Right lobe of liver (tissue), 6 donors: ENCODE measurements at regions not wholly inside any gene's neighbourhood (a gene's known extent, or its start where the extent isn't known, plus 50 kb on each side); places are given as distances from the start of the nearest gene placed in this dataset.
"Not testable (repeated sequence)": the region's sequence is repeated elsewhere in the genome, so short reads cannot be mapped to it uniquely, and the experiment has no call there.

ENCODE experiments used
- ATAC-seq, 4 donors: fragments of 200-7000 bp; cut with Tn5 transposase; one replicate each; pipeline ENCODE4 v1.9.1; 2020; ENCODE audit warnings: mild to moderate bottlenecking in 4 of 4, moderate library complexity in 4 of 4
- DNase-seq, 3 donors: peaks; one replicate each; pipeline ENCODE4 v3.0.0-alpha.2; 2020
- H3K27ac ChIP-seq, 3 donors: fragments of 200-600 bp; one replicate each; pipeline ENCODE4 v1.8.0; 2022
- H3K27me3 ChIP-seq, 2 donors: fragments of 200-600 bp; one replicate each; pipeline ENCODE4 v1.8.0; 2022
- H3K36me3 ChIP-seq, 4 donors: fragments of 200-600 bp; sonication (generic) in 1 of 4; one replicate each; pipeline versions ENCODE4 v1.5.1 to v1.8.0; 2017 to 2022; ENCODE audit warnings: control low read depth in 1 of 4
- H3K4me1 ChIP-seq, 4 donors: fragments of 200-600 bp; sonication (generic) in 1 of 4; one replicate each; pipeline versions ENCODE4 v1.5.1 to v1.8.0; 2017 to 2022; ENCODE audit warnings: control low read depth in 1 of 4
- H3K4me3 ChIP-seq, 3 donors: fragments of 200-600 bp; one replicate each; pipeline ENCODE4 v1.8.0; 2022
- H3K9me3 ChIP-seq, 4 donors: fragments of 200-600 bp; sonication (generic) in 1 of 4; one replicate each; pipeline versions ENCODE4 v1.5.1 to v1.8.0; 2017 to 2022; ENCODE audit warnings: control low read depth in 1 of 4
- POLR2A ChIP-seq: fragments of 450-650 bp; IDR thresholded peaks from one replicate; pipeline ENCODE4 v1.6.1; 2017; ENCODE audit warnings: antibody characterized with exemption, mild to moderate bottlenecking
- whole genome bisulfite sequencing: methylation state at CpG from one replicate; pipeline ENCODE4 v1.1.6; 2018; ENCODE audit warnings: low coverage, low lambda C conversion rate; ENCODE audit not compliant: insufficient coverage; ENCODE audit errors: missing lambda C conversion rate; 5-methylcytosine and 5-hydroxymethylcytosine counted together
- intact Hi-C, 2 donors: fragments of 100-400 bp; cut with DNase I; formaldehyde crosslinking; loops; one replicate each; pipeline versions ENCODE4 v1.11.2 to v1.14.1; 2022
- TF ChIP-seq, protein P1 (sequence below), 4 donors: fragments of 200-600 bp in 3 of 4; fragments of 450-650 bp in 1 of 4; IDR thresholded peaks; one replicate each; pipeline versions ENCODE4 v1.5.1 to v1.8.0; 2016 to 2022; ENCODE audit warnings: antibody characterized with exemption in 4 of 4, mild to moderate bottlenecking in 2 of 4
- donor health status: DM: no; HTN: yes; CAD: no.
- donor health status: DM: no; HTN: no; CAD: no.
- donor health status: DM: no; HTN: no; CAD: no.
- donor health status: DM: no; HTN: yes; CAD: no.
- donor health status: DM: no; HTN: yes; CAD: no.

DNA sequence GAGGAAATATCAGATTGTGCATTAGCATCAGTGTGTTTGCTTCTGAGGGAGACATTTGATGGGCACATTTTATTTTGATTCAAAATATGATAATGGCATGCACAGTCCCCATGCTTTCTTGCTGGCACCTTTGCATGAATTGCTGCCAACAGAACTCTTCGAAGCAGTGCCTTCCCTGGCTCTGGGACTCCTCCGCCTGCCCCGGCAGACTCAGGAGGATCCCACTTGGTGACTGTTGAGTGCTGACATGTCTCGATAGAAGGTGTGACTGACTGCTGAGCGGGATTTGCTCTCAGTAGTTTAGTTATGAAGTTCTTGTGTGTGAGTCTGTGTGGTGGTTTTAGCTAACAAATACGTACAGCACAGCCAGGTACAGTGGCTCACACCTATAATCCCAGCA is 239.7 kb downstream of the FGF9 start:
- Histone ChIP-seq H3K4me3 (no peak overlapping the region), H3K36me3 (no peaks in the 10 kb centered on the region), H3K27ac (no peak overlapping the region), H3K27me3 (no peaks in the 10 kb centered on the region), H3K9me3 (no peaks in the 10 kb centered on the region), H3K4me1 (no peaks in the 10 kb centered on the region)
- 62% methylated on average over 5 of the region's 6 CpGs for WGBS
- ATAC-seq = no peak
- intact Hi-C loops = no loop called here
- TF ChIP-seq POLR2A = no peak
- TF ChIP-seq, protein P1, sequence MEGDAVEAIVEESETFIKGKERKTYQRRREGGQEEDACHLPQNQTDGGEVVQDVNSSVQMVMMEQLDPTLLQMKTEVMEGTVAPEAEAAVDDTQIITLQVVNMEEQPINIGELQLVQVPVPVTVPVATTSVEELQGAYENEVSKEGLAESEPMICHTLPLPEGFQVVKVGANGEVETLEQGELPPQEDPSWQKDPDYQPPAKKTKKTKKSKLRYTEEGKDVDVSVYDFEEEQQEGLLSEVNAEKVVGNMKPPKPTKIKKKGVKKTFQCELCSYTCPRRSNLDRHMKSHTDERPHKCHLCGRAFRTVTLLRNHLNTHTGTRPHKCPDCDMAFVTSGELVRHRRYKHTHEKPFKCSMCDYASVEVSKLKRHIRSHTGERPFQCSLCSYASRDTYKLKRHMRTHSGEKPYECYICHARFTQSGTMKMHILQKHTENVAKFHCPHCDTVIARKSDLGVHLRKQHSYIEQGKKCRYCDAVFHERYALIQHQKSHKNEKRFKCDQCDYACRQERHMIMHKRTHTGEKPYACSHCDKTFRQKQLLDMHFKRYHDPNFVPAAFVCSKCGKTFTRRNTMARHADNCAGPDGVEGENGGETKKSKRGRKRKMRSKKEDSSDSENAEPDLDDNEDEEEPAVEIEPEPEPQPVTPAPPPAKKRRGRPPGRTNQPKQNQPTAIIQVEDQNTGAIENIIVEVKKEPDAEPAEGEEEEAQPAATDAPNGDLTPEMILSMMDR (IDR thresholded peaks at IDR 0.05) = no peak
- no peak for DNase-seq

DNA sequence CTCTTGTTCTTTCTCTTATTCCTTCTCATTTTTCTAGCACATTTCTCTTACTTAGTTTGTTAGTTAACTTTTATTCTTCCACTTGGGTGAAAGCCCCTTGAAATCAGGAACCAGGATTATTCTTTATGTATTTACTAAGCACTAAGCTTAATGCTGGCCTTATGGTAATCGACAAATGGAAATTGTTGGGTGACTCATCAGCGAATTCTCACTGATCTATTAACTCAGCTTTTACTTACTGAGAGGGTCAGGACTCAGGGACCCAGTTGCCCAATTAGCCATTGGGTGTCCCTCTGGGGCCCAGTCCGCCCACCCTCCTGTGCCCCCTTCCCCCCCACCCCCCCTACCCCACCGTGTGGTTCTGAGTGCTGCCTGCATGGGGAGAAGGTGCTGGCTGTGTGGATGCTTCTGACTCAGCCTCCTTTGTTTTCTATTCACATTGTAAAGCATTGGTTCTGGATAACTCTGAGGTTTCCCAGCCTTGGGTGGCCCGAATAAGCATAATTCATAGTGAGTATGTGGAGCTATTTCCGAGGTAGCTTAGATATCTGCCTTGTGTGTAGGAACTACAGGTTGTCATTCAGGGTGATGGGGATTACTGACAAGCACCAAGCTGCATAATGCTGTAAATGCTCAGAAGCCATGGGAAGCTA is 240.9 kb downstream of the FGF9 start:
- Histone ChIP-seq H3K27ac (no peak overlapping the region), H3K4me3 (no peak overlapping the region), H3K4me1 (no peaks in the 10 kb centered on the region), H3K36me3 (no peaks in the 10 kb centered on the region), H3K9me3 (no peaks in the 10 kb centered on the region), H3K27me3 (no peaks in the 10 kb centered on the region)
- WGBS = 45% methylated on average over 5 of the region's 6 CpGs
- intact Hi-C loops = no loop called here
- TF ChIP-seq, protein P1 (IDR thresholded peaks at IDR 0.05) = no peak
- no peak for TF ChIP-seq POLR2A
- no peak for ATAC-seq
- DNase-seq = no peak

DNA sequence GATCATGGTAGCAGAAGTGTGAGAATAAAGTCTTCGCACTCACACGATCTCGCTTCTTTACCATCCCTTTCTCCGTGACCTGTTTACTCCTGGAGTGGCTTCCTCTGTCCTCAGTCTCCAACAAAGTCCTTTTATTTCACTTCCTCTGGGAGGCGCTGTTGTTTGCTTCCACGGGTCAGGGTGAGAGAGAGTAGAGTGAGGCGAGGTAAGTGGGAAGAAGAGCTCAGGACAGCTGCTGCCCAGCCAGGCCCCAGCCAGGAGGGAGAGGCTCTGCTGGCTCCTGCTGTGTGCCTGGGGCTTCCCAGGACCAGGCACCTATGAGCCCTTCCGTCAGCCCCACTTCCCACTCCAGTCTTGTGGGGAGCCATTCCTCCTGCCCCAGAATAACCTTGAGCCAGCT is 242.1 kb downstream of the FGF9 start:
- no peak for DNase-seq
- H3K4me3 ChIP-seq = no peak overlapping the region
- no peaks in the 10 kb centered on the region for H3K27me3 ChIP-seq
- no peak overlapping the region for H3K27ac ChIP-seq
- intact Hi-C loops = no loop called here
- no peaks in the 10 kb centered on the region for H3K4me1 ChIP-seq
- TF ChIP-seq, protein P1 (IDR thresholded peaks at IDR 0.05) = no peak
- no peak for TF ChIP-seq POLR2A
- H3K9me3 ChIP-seq = no peaks in the 10 kb centered on the region
- WGBS = 43% methylated on average over 6 of the region's 8 CpGs
- ATAC-seq = peak in 1 of 4 donors; percentile 20
- no peaks in the 10 kb centered on the region for H3K36me3 ChIP-seq

DNA sequence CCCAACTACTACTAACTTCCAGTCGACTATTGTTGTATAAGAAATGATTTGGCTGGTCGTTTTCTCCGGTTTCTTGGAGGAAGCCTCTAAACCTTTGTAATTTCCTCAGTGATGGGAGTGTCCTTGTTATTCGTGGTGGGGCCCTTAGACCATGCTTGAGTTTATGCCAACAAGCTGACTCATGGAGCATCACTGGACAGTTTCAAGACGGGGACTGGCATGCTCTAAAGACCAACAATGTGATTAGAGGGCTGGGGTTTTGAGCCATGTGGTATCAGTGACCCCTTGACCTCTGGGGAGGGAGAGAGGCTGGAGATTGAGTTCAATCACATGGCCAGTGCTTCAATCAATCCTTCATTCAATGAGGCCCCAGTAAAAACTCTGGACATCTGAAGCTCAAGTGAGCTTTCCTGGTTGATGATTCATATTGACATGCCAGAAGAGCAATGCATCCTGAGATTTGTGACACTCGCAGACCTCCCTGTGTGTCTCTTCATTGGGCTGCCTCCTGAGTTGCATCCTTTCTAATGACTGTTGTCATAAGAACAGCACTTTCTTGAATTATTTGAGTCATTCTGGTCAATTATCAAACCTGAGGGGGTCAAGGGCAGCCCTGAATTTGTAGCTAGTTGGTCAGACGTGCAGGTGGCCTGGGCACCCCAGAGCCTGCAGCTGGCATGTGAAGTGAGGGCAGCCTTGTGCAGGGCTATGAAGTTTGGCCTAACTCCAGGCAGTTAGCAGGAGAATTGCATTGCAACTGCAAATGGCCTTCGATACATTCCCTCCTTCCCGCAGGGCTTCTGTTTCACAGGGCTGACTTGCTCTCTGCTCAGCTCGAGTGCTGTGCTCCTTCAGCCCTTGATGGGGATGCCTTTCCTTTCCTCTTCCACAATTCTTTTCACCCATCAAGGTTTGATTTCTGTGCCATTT is 246.5 kb downstream of the FGF9 start:
- intact Hi-C loops = no loop called here
- ATAC-seq = no peak
- 48% methylated on average over 8 of the region's 10 CpGs for WGBS

DNA sequence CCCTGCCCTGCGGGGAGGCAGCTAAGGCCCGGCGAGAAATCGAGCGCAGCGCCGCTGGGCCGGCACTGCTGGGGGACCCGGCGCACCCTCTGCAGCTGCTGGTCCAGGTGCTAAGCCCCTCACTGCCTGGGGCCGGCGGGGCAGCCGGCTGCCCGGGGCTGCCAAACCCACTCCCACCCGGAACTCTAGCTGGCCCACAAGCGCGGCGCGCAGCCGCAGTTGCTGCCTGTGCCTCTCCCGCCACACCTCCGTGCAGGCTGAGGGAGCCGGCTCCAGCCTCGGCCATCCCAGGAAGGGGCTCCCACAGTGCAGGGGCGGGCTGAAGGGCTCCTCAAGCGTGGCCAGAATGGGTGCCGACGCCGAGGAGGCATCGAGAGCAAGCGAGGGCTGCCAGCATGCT is 249.9 kb downstream of the FGF9 start:
- ATAC-seq, H3K36me3 ChIP-seq, H3K27ac ChIP-seq, H3K27me3 ChIP-seq, intact Hi-C loops, H3K4me3 ChIP-seq, H3K9me3 ChIP-seq, DNase-seq, H3K4me1 ChIP-seq: not testable (repeated sequence)
- 74% methylated on average over 6 of the region's 31 CpGs for WGBS

More for the DNA sequence above, 246.5 kb downstream of the FGF9 start:
- no peak for DNase-seq
- Histone ChIP-seq H3K27me3 (no peaks in the 10 kb centered on the region), H3K4me3 (no peak overlapping the region), H3K4me1 (no peaks in the 10 kb centered on the region), H3K9me3 (no peaks in the 10 kb centered on the region), H3K27ac (no peak overlapping the region), H3K36me3 (no peaks in the 10 kb centered on the region)
- TF ChIP-seq, protein P1 (IDR thresholded peaks at IDR 0.05) = no peak
